ENCODE measurements at regions not wholly inside any gene's neighbourhood (a gene's known extent, or its start where the extent isn't known, plus 50 kb on each side); places are given as distances from the start of the nearest gene placed in this dataset.

GRCh38 chr5:116646611-116647289 is 72.1 kb upstream of the SEMA6A start:
- TF ChIP-seq ZNF114 (CRISPR knock-in tag; IDR thresholded peaks at IDR 0.05) = no peak
- TF ChIP-seq, protein P1, sequence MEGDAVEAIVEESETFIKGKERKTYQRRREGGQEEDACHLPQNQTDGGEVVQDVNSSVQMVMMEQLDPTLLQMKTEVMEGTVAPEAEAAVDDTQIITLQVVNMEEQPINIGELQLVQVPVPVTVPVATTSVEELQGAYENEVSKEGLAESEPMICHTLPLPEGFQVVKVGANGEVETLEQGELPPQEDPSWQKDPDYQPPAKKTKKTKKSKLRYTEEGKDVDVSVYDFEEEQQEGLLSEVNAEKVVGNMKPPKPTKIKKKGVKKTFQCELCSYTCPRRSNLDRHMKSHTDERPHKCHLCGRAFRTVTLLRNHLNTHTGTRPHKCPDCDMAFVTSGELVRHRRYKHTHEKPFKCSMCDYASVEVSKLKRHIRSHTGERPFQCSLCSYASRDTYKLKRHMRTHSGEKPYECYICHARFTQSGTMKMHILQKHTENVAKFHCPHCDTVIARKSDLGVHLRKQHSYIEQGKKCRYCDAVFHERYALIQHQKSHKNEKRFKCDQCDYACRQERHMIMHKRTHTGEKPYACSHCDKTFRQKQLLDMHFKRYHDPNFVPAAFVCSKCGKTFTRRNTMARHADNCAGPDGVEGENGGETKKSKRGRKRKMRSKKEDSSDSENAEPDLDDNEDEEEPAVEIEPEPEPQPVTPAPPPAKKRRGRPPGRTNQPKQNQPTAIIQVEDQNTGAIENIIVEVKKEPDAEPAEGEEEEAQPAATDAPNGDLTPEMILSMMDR (conservative IDR thresholded peaks at IDR 0.05; ENCODE audit: low read depth in 2 of 2) = no peak
- no peak for TF ChIP-seq POLR2AphosphoS5 (IDR thresholded peaks at IDR 0.05; ENCODE audit: low read depth)
- no peak for TF ChIP-seq EZH2phosphoT487 (IDR thresholded peaks at IDR 0.05; ENCODE audit: unreplicated experiment)
- no peak for TF ChIP-seq ZNF331 (CRISPR knock-in tag; IDR thresholded peaks at IDR 0.05; ENCODE audit: low read depth)
- TF ChIP-seq EZH2 (IDR thresholded peaks at IDR 0.05; ENCODE audit: low read depth, unreplicated experiment) = no peak
- no peak for TF ChIP-seq JUNB (IDR thresholded peaks at IDR 0.05; ENCODE audit: unreplicated experiment)
- TF ChIP-seq, protein P2, sequence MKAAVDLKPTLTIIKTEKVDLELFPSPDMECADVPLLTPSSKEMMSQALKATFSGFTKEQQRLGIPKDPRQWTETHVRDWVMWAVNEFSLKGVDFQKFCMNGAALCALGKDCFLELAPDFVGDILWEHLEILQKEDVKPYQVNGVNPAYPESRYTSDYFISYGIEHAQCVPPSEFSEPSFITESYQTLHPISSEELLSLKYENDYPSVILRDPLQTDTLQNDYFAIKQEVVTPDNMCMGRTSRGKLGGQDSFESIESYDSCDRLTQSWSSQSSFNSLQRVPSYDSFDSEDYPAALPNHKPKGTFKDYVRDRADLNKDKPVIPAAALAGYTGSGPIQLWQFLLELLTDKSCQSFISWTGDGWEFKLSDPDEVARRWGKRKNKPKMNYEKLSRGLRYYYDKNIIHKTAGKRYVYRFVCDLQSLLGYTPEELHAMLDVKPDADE (IDR thresholded peaks at IDR 0.05) = no peak

All from GM23338 (cell line).